Testis (tissue), 2 donors: ENCODE measurements at regions not wholly inside any gene's neighbourhood (a gene's known extent, or its start where the extent isn't known, plus 50 kb on each side); places are given as distances from the start of the nearest gene placed in this dataset.

ENCODE experiments used
- POLR2A ChIP-seq: fragments of 450-650 bp; IDR thresholded peaks from one replicate; pipeline ENCODE4 v1.6.1; 2017; ENCODE audit warnings: antibody characterized with exemption, mild to moderate bottlenecking, moderate library complexity
- TF ChIP-seq, protein P1 (sequence below), 3 experiments: fragments of 450-650 bp in 2 of 3; fragments of 200-600 bp in 1 of 3; sonication (generic) in 1 of 3; IDR thresholded peaks; one replicate each; pipeline ENCODE4 v1.5.1; 2016 to 2019; ENCODE audit warnings: antibody characterized with exemption in 3 of 3, mild to moderate bottlenecking in 2 of 3, moderate library complexity in 1 of 3

DNA sequence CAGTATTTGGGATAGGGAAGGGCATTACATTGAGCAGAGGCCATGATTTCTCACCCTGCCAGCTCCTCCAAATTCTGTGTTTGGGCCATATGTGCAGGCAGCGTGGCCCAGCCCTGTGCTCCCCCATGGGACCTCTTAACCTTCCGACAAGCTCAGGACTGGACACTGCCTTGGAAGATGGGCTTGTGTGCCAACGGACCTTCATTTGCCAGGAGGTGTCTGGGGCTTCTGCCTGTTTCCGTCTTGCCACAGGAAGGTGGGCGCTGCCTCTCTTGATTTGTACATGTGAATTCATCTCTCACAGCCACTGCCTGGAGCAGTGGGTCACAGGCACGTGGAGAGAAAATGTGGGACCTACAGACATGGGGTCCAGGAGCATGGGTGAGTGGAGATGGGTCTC lies 272.6 kb downstream of the CCSER2 start:
- TF ChIP-seq, protein P1, sequence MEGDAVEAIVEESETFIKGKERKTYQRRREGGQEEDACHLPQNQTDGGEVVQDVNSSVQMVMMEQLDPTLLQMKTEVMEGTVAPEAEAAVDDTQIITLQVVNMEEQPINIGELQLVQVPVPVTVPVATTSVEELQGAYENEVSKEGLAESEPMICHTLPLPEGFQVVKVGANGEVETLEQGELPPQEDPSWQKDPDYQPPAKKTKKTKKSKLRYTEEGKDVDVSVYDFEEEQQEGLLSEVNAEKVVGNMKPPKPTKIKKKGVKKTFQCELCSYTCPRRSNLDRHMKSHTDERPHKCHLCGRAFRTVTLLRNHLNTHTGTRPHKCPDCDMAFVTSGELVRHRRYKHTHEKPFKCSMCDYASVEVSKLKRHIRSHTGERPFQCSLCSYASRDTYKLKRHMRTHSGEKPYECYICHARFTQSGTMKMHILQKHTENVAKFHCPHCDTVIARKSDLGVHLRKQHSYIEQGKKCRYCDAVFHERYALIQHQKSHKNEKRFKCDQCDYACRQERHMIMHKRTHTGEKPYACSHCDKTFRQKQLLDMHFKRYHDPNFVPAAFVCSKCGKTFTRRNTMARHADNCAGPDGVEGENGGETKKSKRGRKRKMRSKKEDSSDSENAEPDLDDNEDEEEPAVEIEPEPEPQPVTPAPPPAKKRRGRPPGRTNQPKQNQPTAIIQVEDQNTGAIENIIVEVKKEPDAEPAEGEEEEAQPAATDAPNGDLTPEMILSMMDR (IDR thresholded peaks at IDR 0.05): no peak
- no peak for TF ChIP-seq POLR2A
